ENCODE measurements at regions not wholly inside any gene's neighbourhood (a gene's known extent, or its start where the extent isn't known, plus 50 kb on each side); places are given as distances from the start of the nearest gene placed in this dataset.

DNA sequence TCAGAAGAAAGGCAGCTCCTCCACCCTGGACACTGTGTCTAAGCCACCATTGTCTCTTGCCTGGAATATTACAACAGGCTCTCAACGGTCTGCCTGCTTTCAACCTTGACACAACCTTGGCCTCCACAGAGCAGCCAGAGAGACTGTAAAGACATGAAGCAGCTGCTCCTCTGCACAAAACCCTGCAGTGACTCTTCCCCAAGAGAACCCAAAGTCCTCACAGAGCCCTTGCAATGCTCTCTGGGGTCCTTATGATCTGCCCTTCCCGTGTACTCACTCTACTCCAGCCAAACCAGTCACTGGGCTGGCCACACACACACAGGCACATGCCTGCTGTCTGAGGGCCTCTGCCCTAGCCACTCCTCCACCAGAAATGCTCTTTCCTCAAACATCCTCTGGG, 75.9 kb upstream of the CPEB2 start:
- no peaks in the 10 kb centered on the region for H3K36me3 ChIP-seq (ENCODE audit: control insufficient read depth in 2 of 2, insufficient read depth in 1 of 2, low read length in 2 of 2)
- POLR2A ChIA-PET: no interaction called here

DNA sequence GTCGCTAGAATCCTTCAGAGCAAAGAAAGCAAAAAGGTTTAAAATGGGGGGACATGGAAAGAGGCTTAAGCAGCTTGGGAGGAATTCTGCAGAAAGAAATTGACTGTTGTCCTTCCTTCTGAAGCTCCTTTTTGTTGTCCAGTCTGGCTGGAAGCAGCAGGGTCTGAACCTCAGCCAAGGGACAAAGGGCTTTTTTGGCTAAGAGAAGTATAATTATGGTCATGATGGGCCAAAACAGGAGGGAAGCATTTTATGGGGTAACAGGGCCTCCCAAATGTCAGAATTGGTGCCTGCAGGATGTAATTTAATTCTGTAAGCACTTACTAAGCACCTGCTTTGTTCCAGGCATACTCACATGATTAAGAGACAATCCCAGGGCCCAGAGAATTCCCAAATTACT, 74.2 kb upstream of the CPEB2 start:
- ChIA-PET POLR2A (no interaction called here), CTCF (no interaction called here)
- Histone ChIP-seq H3K4me1 (ENCODE audit: control insufficient read depth, insufficient read depth, low read length) (no peaks in the 10 kb centered on the region), H3K9me3 (ENCODE audit: control insufficient read depth, insufficient read depth, low read depth, low read length) (no peaks in the 10 kb centered on the region), H3K4me3 (ENCODE audit: low read depth, low read length) (no peak overlapping the region), H3K36me3 (ENCODE audit: control insufficient read depth in 2 of 2, insufficient read depth in 1 of 2, low read length in 2 of 2) (no peaks in the 10 kb centered on the region), H3K27ac (ENCODE audit: extremely low read depth, low read depth, low read length) (no peak overlapping the region)
- no peak for TF ChIP-seq ZNF48 (tag by site-specific recombination; IDR thresholded peaks at IDR 0.05)
- TF ChIP-seq ZNF510 (tag by site-specific recombination; IDR thresholded peaks at IDR 0.05; ENCODE audit: insufficient replicate concordance): no peak
- TF ChIP-seq KLF1 (tag by site-specific recombination; IDR thresholded peaks at IDR 0.05): no peak
- TF ChIP-seq KLF8 (tag by site-specific recombination; IDR thresholded peaks at IDR 0.05): no peak
- TF ChIP-seq, protein P1, sequence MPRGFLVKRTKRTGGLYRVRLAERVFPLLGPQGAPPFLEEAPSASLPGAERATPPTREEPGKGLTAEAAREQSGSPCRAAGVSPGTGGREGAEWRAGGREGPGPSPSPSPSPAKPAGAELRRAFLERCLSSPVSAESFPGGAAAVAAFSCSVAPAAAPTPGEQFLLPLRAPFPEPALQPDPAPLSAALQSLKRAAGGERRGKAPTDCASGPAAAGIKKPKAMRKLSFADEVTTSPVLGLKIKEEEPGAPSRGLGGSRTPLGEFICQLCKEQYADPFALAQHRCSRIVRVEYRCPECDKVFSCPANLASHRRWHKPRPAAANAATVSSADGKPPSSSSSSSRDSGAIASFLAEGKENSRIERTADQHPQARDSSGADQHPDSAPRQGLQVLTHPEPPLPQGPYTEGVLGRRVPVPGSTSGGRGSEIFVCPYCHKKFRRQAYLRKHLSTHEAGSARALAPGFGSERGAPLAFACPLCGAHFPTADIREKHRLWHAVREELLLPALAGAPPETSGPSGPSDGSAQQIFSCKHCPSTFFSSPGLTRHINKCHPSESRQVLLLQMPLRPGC (tag by site-specific recombination; IDR thresholded peaks at IDR 0.05): no peak
- TF ChIP-seq ZNF292 (tag by site-specific recombination; IDR thresholded peaks at IDR 0.05; ENCODE audit: borderline replicate concordance, low read depth): no peak
- no peak for TF ChIP-seq ZNF341 (tag by site-specific recombination; IDR thresholded peaks at IDR 0.05; ENCODE audit: low read depth)
- TF ChIP-seq ZNF23 (tag by site-specific recombination; IDR thresholded peaks at IDR 0.05; ENCODE audit: borderline replicate concordance): no peak
- no peak for TF ChIP-seq ZNF10 (tag by site-specific recombination; IDR thresholded peaks at IDR 0.05)
- TF ChIP-seq ZNF585B (tag by site-specific recombination; IDR thresholded peaks at IDR 0.05): no peak

More for the DNA sequence above, 75.9 kb upstream of the CPEB2 start:
- no peak overlapping the region for H3K27ac ChIP-seq (ENCODE audit: extremely low read depth, low read depth, low read length)
- no peak for TF ChIP-seq ZNF76 (tag by site-specific recombination; IDR thresholded peaks at IDR 0.05; ENCODE audit: borderline replicate concordance, low read depth)
- no peak for TF ChIP-seq ZFHX2 (tag by site-specific recombination; conservative IDR thresholded peaks at IDR 0.05)
- CTCF ChIA-PET: no interaction called here
- no peaks in the 10 kb centered on the region for H3K4me1 ChIP-seq (ENCODE audit: control insufficient read depth, insufficient read depth, low read length)
- no peak overlapping the region for H3K4me3 ChIP-seq (ENCODE audit: low read depth, low read length)
- H3K9me3 ChIP-seq (ENCODE audit: control insufficient read depth, insufficient read depth, low read depth, low read length): no peaks in the 10 kb centered on the region

DNA sequence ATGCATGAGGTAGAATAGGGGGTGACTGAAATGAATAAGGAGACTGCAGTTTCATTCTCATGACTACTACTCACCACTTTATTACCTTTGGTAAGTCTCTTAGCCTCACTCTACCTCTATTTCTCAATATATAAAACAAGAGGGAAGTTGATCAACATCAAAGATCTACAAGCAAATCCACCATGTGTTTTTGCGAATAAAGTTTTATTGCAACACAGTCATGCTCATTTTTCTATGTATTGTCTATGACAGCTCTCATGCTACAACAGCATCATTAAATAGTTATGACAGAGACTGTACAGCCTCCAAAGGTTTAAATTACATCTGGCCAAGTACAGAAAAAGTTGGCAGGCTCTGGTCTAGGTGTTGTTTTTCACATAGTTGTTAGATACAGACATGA, 72.6 kb upstream of the CPEB2 start:
- Histone ChIP-seq H3K27ac (ENCODE audit: extremely low read depth, low read depth, low read length) (no peak overlapping the region), H3K9me3 (ENCODE audit: control insufficient read depth, insufficient read depth, low read depth, low read length) (no peaks in the 10 kb centered on the region), H3K4me3 (ENCODE audit: low read depth, low read length) (no peak overlapping the region), H3K4me1 (ENCODE audit: control insufficient read depth, insufficient read depth, low read length) (no peaks in the 10 kb centered on the region), H3K36me3 (ENCODE audit: control insufficient read depth in 2 of 2, insufficient read depth in 1 of 2, low read length in 2 of 2) (no peaks in the 10 kb centered on the region)
- CTCF ChIA-PET: no interaction called here
- POLR2A ChIA-PET: no interaction called here
- TF ChIP-seq TRIM28 (IDR thresholded peaks at IDR 0.05; ENCODE audit: borderline replicate concordance, low read length) (no peak), ZNF391 (tag by site-specific recombination; IDR thresholded peaks at IDR 0.05; ENCODE audit: borderline replicate concordance, low read depth) (no peak), KLF8 (tag by site-specific recombination; IDR thresholded peaks at IDR 0.05) (no peak), ZNF404 (tag by site-specific recombination; IDR thresholded peaks at IDR 0.05) (no peak), ZNF2 (tag by site-specific recombination; IDR thresholded peaks at IDR 0.05) (no peak), MEIS1 (CRISPR knock-in tag; IDR thresholded peaks at IDR 0.05; ENCODE audit: borderline replicate concordance) (no peak), ZNF571 (tag by site-specific recombination; IDR thresholded peaks at IDR 0.05) (no peak), ZNF274 (IDR thresholded peaks at IDR 0.05; ENCODE audit: low read length) (no peak), ZNF274 (tag by site-specific recombination; IDR thresholded peaks at IDR 0.05; ENCODE audit: borderline replicate concordance) (no peak)
- TF ChIP-seq, protein P2, sequence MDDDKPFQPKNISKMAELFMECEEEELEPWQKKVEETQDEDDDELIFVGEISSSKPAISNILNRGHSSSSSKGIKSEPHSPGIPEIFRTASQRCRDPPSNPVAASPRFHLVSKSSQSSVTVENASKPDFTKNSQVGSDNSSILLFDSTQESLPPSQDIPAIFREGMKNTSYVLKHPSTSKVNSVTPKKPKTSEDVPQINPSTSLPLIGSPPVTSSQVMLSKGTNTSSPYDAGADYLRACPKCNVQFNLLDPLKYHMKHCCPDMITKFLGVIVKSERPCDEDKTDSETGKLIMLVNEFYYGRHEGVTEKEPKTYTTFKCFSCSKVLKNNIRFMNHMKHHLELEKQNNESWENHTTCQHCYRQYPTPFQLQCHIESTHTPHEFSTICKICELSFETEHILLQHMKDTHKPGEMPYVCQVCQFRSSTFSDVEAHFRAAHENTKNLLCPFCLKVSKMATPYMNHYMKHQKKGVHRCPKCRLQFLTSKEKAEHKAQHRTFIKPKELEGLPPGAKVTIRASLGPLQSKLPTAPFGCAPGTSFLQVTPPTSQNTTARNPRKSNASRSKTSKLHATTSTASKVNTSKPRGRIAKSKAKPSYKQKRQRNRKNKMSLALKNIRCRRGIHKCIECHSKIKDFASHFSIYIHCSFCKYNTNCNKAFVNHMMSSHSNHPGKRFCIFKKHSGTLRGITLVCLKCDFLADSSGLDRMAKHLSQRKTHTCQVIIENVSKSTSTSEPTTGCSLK (tag by site-specific recombination; IDR thresholded peaks at IDR 0.05): no peak
- TF ChIP-seq, protein P3, sequence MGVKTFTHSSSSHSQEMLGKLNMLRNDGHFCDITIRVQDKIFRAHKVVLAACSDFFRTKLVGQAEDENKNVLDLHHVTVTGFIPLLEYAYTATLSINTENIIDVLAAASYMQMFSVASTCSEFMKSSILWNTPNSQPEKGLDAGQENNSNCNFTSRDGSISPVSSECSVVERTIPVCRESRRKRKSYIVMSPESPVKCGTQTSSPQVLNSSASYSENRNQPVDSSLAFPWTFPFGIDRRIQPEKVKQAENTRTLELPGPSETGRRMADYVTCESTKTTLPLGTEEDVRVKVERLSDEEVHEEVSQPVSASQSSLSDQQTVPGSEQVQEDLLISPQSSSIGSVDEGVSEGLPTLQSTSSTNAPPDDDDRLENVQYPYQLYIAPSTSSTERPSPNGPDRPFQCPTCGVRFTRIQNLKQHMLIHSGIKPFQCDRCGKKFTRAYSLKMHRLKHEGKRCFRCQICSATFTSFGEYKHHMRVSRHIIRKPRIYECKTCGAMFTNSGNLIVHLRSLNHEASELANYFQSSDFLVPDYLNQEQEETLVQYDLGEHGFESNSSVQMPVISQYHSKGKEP (tag by site-specific recombination; IDR thresholded peaks at IDR 0.05): no peak
- TF ChIP-seq, protein P1 (tag by site-specific recombination; IDR thresholded peaks at IDR 0.05): no peak
- TF ChIP-seq, protein P4, sequence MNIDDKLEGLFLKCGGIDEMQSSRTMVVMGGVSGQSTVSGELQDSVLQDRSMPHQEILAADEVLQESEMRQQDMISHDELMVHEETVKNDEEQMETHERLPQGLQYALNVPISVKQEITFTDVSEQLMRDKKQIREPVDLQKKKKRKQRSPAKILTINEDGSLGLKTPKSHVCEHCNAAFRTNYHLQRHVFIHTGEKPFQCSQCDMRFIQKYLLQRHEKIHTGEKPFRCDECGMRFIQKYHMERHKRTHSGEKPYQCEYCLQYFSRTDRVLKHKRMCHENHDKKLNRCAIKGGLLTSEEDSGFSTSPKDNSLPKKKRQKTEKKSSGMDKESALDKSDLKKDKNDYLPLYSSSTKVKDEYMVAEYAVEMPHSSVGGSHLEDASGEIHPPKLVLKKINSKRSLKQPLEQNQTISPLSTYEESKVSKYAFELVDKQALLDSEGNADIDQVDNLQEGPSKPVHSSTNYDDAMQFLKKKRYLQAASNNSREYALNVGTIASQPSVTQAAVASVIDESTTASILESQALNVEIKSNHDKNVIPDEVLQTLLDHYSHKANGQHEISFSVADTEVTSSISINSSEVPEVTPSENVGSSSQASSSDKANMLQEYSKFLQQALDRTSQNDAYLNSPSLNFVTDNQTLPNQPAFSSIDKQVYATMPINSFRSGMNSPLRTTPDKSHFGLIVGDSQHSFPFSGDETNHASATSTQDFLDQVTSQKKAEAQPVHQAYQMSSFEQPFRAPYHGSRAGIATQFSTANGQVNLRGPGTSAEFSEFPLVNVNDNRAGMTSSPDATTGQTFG (tag by site-specific recombination; IDR thresholded peaks at IDR 0.05; ENCODE audit: borderline replicate concordance): no peak

Measured in HEK293 (cell line).